Pancreas (tissue), 10 donors: ENCODE measurements at regions not wholly inside any gene's neighbourhood (a gene's known extent, or its start where the extent isn't known, plus 50 kb on each side); places are given as distances from the start of the nearest gene placed in this dataset.
"Not testable (repeated sequence)": the region's sequence is repeated elsewhere in the genome, so short reads cannot be mapped to it uniquely, and the experiment has no call there.

Source experiments
- ATAC-seq, 4 donors: fragments of 200-7000 bp; cut with Tn5 transposase; one replicate each; pipeline versions ENCODE4 v1.8.0 to v1.9.1; 2020; ENCODE audit warnings: mild to moderate bottlenecking in 4 of 4, moderate library complexity in 4 of 4
- DNase-seq, 6 donors: peaks; one replicate each; pipeline ENCODE4 v3.0.0-alpha.2; 2020
- FAIRE-seq: peaks from 2 replicates; lab custom pipeline; 2012; peaks lifted over from hg19 to GRCh38; lab: Jason Lieb, UNC
- H3K27ac ChIP-seq, 4 donors: fragments of 200-600 bp; sonication (generic); 1 replicate in 3 of 4; 2 replicates in 1 of 4; pipeline versions ENCODE4 v1.5.0 to v1.8.0; 2020
- H3K27me3 ChIP-seq, 4 donors: fragments of 200-600 bp; one replicate each; pipeline ENCODE4 v1.8.0; 2021
- H3K36me3 ChIP-seq, 3 donors: fragments of 200-600 bp; sonication (generic) in 1 of 3; one replicate each; pipeline versions ENCODE4 v1.5.0 to v1.8.0; 2020 to 2021
- H3K4me1 ChIP-seq, 3 donors: fragments of 200-600 bp; one replicate each; pipeline ENCODE4 v1.8.0; 2021
- H3K4me3 ChIP-seq, 4 donors: fragments of 200-600 bp; sonication (generic) in 2 of 4; one replicate each; pipeline versions ENCODE4 v1.5.0 to v1.8.0; 2020 to 2021
- H3K9me3 ChIP-seq, 4 donors: fragments of 200-600 bp; one replicate each; pipeline ENCODE4 v1.8.0; 2021
- CTCF ChIP-seq, 4 donors: fragments of 200-600 bp; sonication (generic) in 3 of 4; IDR thresholded peaks; one replicate each; pipeline versions ENCODE4 v1.5.0 to v1.8.0; 2021; ENCODE audit warnings: antibody characterized with exemption in 4 of 4
- WGBS, 2 donors: extraction: QIAGEN DNeasy Blood & Tissue Kit; methylation state at CpG; one replicate each; pipeline ENCODE4 v1.1.7; 2013; 5-methylcytosine and 5-hydroxymethylcytosine counted together
- intact Hi-C, 3 donors: fragments of 100-400 bp; cut with DNase I; formaldehyde crosslinking; loops; one replicate each; pipeline versions ENCODE4 v1.11.1 to v1.14.2; 2022
- donor health status: healthy with polysubstance abuse.
- donor health status: DM: no; HTN: no; CAD: no; lungs with moderate emphysema.
- donor health status: DM: no; HTN: no; CAD: no.
- donor health status: control.
- donor health status: control.
- donor health status: Bipolar disorder and iron deficiency.
- donor health status: DM: yes; HTN: yes; CAD: no.
- donor health status: DM: no; HTN: no; CAD: no.
- donor health status: DM: no; HTN: no; CAD: no.
- donor health status: DM: yes; HTN: yes; CAD: no.

- WGBS, 2 donors: 0 to 39% methylated on average over 1 of the region's 1 CpG
- Histone ChIP-seq H3K4me3 (no peak overlapping the region), H3K4me1 (no peaks in the 10 kb centered on the region), H3K36me3 (no peaks in the 10 kb centered on the region), H3K9me3 (no peaks in the 10 kb centered on the region), H3K27ac (no peak overlapping the region), H3K27me3 (no peaks in the 10 kb centered on the region)
- intact Hi-C loops: no loop called here
- no peak for DNase-seq
- no peak for ATAC-seq
- TF ChIP-seq CTCF (IDR thresholded peaks at IDR 0.05): no peak
- FAIRE-seq: no peak
Observed at GRCh38 chr12:71385155-71385554, 54.4 kb upstream of the LGR5 start.

DNA sequence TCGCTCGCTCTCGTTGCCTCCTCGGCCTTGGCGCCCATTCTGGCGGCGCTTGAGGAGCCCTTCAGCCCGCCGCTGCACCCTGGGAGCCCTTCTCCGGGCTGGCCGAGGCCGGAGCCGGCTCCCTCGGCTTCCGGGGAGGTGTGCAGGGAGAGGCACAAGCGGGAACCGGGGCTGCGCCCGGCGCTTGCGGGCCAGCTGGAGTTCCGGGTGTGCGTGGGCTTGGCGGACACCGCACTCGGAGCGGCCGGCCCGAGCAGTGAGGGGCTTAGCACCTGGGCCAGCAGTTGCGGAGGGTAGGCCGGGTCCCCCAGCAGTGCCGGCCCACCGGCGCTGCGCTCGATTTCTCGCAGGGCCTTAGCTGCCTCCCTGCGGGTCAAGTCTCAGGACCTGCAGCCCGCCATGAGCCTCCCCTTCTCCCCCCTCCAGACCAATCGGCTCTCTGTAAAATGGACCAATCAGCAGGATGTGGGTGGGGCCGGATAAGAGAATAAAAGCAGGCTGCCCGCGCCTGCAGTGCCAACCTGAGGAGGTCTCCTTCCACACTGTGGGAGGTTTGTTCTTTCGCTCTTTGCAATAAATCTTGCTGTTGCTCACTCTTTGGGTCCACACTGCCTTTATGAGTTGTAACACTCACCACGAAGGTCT lies 62.8 kb upstream of the LGR5 start:
- H3K9me3 ChIP-seq, H3K4me1 ChIP-seq, FAIRE-seq, H3K27ac ChIP-seq, ATAC-seq, H3K27me3 ChIP-seq, H3K4me3 ChIP-seq, intact Hi-C loops, H3K36me3 ChIP-seq: not testable (repeated sequence)
- WGBS, 2 donors: 91 to 94% methylated on average over 42 to 45 of the region's 45 CpGs
- peak in 2 of 6 donors; percentile 18 to 37 for DNase-seq

DNA sequence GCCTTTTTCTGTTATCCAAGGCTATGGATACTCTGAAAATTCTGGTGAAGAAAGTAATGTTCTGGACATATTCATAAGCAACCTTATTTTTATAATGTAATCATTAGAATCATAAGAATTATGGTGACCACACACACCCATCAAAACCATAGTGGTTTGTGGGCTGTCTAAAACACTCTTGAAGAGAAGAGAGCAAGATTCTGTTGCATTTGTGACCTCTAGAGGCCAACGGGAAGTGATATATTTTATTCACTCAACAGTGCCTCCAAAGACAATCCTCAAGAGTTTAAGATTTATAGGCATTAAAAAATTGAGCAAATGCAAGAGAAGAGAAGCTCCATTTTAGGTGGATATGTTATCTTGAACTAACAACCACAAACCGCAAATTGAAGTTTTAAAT lies 68.5 kb upstream of the LGR5 start:
- FAIRE-seq: no peak
- no peak for DNase-seq
- peak in 3 of 4 donors; percentile 34 to 67 (median 57) for ATAC-seq

GRCh38 chr12:71360013-71360412 lies 79.6 kb upstream of the LGR5 start:
- H3K27ac ChIP-seq: no peak overlapping the region
- 94 to 100% methylated on average over 1 of the region's 1 CpG for WGBS, 2 donors
- intact Hi-C loops: no loop called here
- no peak for ATAC-seq
- no peak for TF ChIP-seq CTCF (IDR thresholded peaks at IDR 0.05)
- no peak for DNase-seq
- no peak for FAIRE-seq
- no peaks in the 10 kb centered on the region for H3K36me3 ChIP-seq
- no peak overlapping the region for H3K4me3 ChIP-seq
- H3K4me1 ChIP-seq: no peaks in the 10 kb centered on the region
- H3K9me3 ChIP-seq: peaks cover 0 to 3% (median 0%) of the 10 kb centered on the region in 4 donors
- no peaks in the 10 kb centered on the region for H3K27me3 ChIP-seq

More for the DNA sequence above, 68.5 kb upstream of the LGR5 start:
- Histone ChIP-seq H3K4me3 (no peak overlapping the region), H3K27ac (no peak overlapping the region), H3K36me3 (no peaks in the 10 kb centered on the region), H3K27me3 (no peaks in the 10 kb centered on the region), H3K4me1 (no peaks in the 10 kb centered on the region), H3K9me3 (no peaks in the 10 kb centered on the region)
- TF ChIP-seq CTCF (IDR thresholded peaks at IDR 0.05): no peak
- 27 to 46% methylated on average over 2 of the region's 2 CpGs for WGBS, 2 donors
- intact Hi-C loops: no loop called here

GRCh38 chr12:71356569-71356968 lies 83.0 kb upstream of the LGR5 start:
- intact Hi-C loops: no loop called here
- no peaks in the 10 kb centered on the region for H3K4me1 ChIP-seq
- no peak for FAIRE-seq
- no peak for DNase-seq
- no peak for TF ChIP-seq CTCF (IDR thresholded peaks at IDR 0.05)
- ATAC-seq: no peak
- no peaks in the 10 kb centered on the region for H3K36me3 ChIP-seq
- H3K27ac ChIP-seq: no peak overlapping the region
- H3K9me3 ChIP-seq: peaks cover 0 to 3% (median 0%) of the 10 kb centered on the region in 4 donors
- H3K4me3 ChIP-seq: no peak overlapping the region
- no peaks in the 10 kb centered on the region for H3K27me3 ChIP-seq
- 0% methylated on average over 1 of the region's 1 CpG for WGBS, 2 donors
